Epithelial cell of esophagus (primary cell): ENCODE measurements at regions not wholly inside any gene's neighbourhood (a gene's known extent, or its start where the extent isn't known, plus 50 kb on each side); places are given as distances from the start of the nearest gene placed in this dataset.

Experiments
- DNase-seq: peaks from one replicate; pipeline ENCODE4 v3.0.0; 2010; ENCODE audit warnings: low read depth
- H3K4me3 ChIP-seq: 2 replicates; pipeline ENCODE4 v1.5.1; 2011; ENCODE audit warnings: mild to moderate bottlenecking, low read length, control low read depth
- TF ChIP-seq, protein P1 (sequence below): IDR thresholded peaks from 2 replicates; pipeline ENCODE4 v1.5.1; 2011; ENCODE audit warnings: low read depth, mild to moderate bottlenecking, low read length, control low read depth, inconsistent platforms; ENCODE audit not compliant: insufficient read depth; ENCODE audit errors: missing control alignments

- TF ChIP-seq, protein P1, sequence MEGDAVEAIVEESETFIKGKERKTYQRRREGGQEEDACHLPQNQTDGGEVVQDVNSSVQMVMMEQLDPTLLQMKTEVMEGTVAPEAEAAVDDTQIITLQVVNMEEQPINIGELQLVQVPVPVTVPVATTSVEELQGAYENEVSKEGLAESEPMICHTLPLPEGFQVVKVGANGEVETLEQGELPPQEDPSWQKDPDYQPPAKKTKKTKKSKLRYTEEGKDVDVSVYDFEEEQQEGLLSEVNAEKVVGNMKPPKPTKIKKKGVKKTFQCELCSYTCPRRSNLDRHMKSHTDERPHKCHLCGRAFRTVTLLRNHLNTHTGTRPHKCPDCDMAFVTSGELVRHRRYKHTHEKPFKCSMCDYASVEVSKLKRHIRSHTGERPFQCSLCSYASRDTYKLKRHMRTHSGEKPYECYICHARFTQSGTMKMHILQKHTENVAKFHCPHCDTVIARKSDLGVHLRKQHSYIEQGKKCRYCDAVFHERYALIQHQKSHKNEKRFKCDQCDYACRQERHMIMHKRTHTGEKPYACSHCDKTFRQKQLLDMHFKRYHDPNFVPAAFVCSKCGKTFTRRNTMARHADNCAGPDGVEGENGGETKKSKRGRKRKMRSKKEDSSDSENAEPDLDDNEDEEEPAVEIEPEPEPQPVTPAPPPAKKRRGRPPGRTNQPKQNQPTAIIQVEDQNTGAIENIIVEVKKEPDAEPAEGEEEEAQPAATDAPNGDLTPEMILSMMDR: peak; percentile 20
- DNase-seq: peak; percentile 44
- H3K4me3 ChIP-seq: peak overlapping the region; percentile 68
Observed at GRCh38 chr1:200302192-200302920, 107.5 kb downstream of the ZNF281 start.

GRCh38 chr1:200301152-200301551 is 108.7 kb downstream of the ZNF281 start:
- no peak overlapping the region for H3K4me3 ChIP-seq
- TF ChIP-seq, protein P1: no peak
- DNase-seq: no peak

GRCh38 chr1:200299571-200299970 is 110.3 kb downstream of the ZNF281 start:
- no peak overlapping the region for H3K4me3 ChIP-seq
- TF ChIP-seq, protein P1: no peak
- DNase-seq: no peak

DNA sequence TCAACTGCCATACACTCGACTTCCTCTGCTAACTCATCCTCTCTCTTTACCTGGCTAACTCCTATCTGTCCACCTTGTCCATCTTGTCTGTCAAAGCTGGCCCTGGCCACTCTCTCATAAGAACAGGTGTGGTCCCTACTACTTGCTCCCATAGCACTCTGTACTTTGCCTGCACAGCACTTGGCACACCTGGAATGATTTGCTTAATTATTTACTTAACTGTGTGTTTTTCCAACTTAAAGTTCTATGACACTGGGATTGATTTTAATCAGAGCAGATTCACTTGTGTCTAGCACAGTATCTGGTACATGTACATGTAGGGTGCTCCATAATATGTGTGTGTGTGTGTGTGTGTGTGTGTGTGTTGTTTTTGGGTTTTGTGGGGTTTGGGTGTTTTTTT is 111.6 kb downstream of the ZNF281 start:
- no peak for DNase-seq
- TF ChIP-seq, protein P1: no peak

GRCh38 chr1:200296091-200296661 is 113.7 kb downstream of the ZNF281 start:
- TF ChIP-seq, protein P1: no peak
- DNase-seq: peak; percentile 26
- H3K4me3 ChIP-seq: no peak overlapping the region

More for the DNA sequence above, 111.6 kb downstream of the ZNF281 start:
- no peak overlapping the region for H3K4me3 ChIP-seq

GRCh38 chr1:200294241-200294640 is 115.6 kb downstream of the ZNF281 start:
- no peak overlapping the region for H3K4me3 ChIP-seq
- DNase-seq: peak; percentile 38
- TF ChIP-seq, protein P1: no peak
